ENCODE measurements at regions not wholly inside any gene's neighbourhood (a gene's known extent, or its start where the extent isn't known, plus 50 kb on each side); places are given as distances from the start of the nearest gene placed in this dataset.
"Not testable (repeated sequence)": the region's sequence is repeated elsewhere in the genome, so short reads cannot be mapped to it uniquely, and the experiment has no call there.

- no peak overlapping the region for H3K27ac ChIP-seq
- no peak for TF ChIP-seq CTCF (IDR thresholded peaks at IDR 0.05; ENCODE audit: low read depth, low read length)
- no peaks in the 10 kb centered on the region for H3K36me3 ChIP-seq
- H3K9me3 ChIP-seq (ENCODE audit: severe bottlenecking): no peaks in the 10 kb centered on the region
- no peaks in the 10 kb centered on the region for H3K27me3 ChIP-seq (ENCODE audit: insufficient read depth, low read depth, severe bottlenecking)
- DNase-seq: no peak
- H3K4me3 ChIP-seq (ENCODE audit: low read depth, low read length): no peak overlapping the region
Observed at GRCh38 chr11:112346586-112346985, 85.9 kb upstream of the PLET1 start.

GRCh38 chr11:112348480-112349029, 87.9 kb upstream of the PLET1 start:
- TF ChIP-seq CTCF (IDR thresholded peaks at IDR 0.05; ENCODE audit: low read depth, low read length): no peak

GRCh38 chr11:112351423-112351822, 90.8 kb upstream of the PLET1 start:
- DNase-seq; H3K27ac ChIP-seq; H3K27me3 ChIP-seq (ENCODE audit: insufficient read depth, low read depth, severe bottlenecking); H3K9me3 ChIP-seq (ENCODE audit: severe bottlenecking); H3K4me3 ChIP-seq (ENCODE audit: low read depth, low read length); H3K36me3 ChIP-seq: not testable (repeated sequence)

More at GRCh38 chr11:112348480-112349029, 87.9 kb upstream of the PLET1 start:
- H3K36me3 ChIP-seq: no peaks in the 10 kb centered on the region
- H3K9me3 ChIP-seq (ENCODE audit: severe bottlenecking): no peaks in the 10 kb centered on the region
- H3K4me3 ChIP-seq (ENCODE audit: low read depth, low read length): no peak overlapping the region
- no peak for DNase-seq
- no peaks in the 10 kb centered on the region for H3K27me3 ChIP-seq (ENCODE audit: insufficient read depth, low read depth, severe bottlenecking)
- H3K27ac ChIP-seq: no peak overlapping the region

GRCh38 chr11:112352907-112353306, 92.2 kb upstream of the PLET1 start:
- no peak overlapping the region for H3K27ac ChIP-seq
- no peak for TF ChIP-seq CTCF (IDR thresholded peaks at IDR 0.05; ENCODE audit: low read depth, low read length)
- no peaks in the 10 kb centered on the region for H3K9me3 ChIP-seq (ENCODE audit: severe bottlenecking)
- H3K36me3 ChIP-seq: no peaks in the 10 kb centered on the region
- DNase-seq: no peak
- no peaks in the 10 kb centered on the region for H3K27me3 ChIP-seq (ENCODE audit: insufficient read depth, low read depth, severe bottlenecking)
- no peak overlapping the region for H3K4me3 ChIP-seq (ENCODE audit: low read depth, low read length)

GRCh38 chr11:112354364-112354763, 93.7 kb upstream of the PLET1 start:
- Histone ChIP-seq H3K27me3 (ENCODE audit: insufficient read depth, low read depth, severe bottlenecking) (no peaks in the 10 kb centered on the region), H3K27ac (no peak overlapping the region), H3K36me3 (no peaks in the 10 kb centered on the region), H3K9me3 (ENCODE audit: severe bottlenecking) (no peaks in the 10 kb centered on the region), H3K4me3 (ENCODE audit: low read depth, low read length) (no peak overlapping the region)
- DNase-seq: no peak
- no peak for TF ChIP-seq CTCF (IDR thresholded peaks at IDR 0.05; ENCODE audit: low read depth, low read length)

- no peak overlapping the region for H3K27ac ChIP-seq
- peak; percentile 56 for TF ChIP-seq CTCF (IDR thresholded peaks at IDR 0.05; ENCODE audit: low read depth, low read length)
Observed at GRCh38 chr11:112355726-112356125, 95.1 kb upstream of the PLET1 start.

More at GRCh38 chr11:112355726-112356125, 95.1 kb upstream of the PLET1 start:
- Histone ChIP-seq H3K27me3 (ENCODE audit: insufficient read depth, low read depth, severe bottlenecking) (no peaks in the 10 kb centered on the region), H3K4me3 (ENCODE audit: low read depth, low read length) (no peak overlapping the region), H3K9me3 (ENCODE audit: severe bottlenecking) (no peaks in the 10 kb centered on the region), H3K36me3 (no peaks in the 10 kb centered on the region)
- DNase-seq: peak; percentile 31
